ENCODE measurements at regions not wholly inside any gene's neighbourhood (a gene's known extent, or its start where the extent isn't known, plus 50 kb on each side); places are given as distances from the start of the nearest gene placed in this dataset.
"Not testable (repeated sequence)": the region's sequence is repeated elsewhere in the genome, so short reads cannot be mapped to it uniquely, and the experiment has no call there.

DNA sequence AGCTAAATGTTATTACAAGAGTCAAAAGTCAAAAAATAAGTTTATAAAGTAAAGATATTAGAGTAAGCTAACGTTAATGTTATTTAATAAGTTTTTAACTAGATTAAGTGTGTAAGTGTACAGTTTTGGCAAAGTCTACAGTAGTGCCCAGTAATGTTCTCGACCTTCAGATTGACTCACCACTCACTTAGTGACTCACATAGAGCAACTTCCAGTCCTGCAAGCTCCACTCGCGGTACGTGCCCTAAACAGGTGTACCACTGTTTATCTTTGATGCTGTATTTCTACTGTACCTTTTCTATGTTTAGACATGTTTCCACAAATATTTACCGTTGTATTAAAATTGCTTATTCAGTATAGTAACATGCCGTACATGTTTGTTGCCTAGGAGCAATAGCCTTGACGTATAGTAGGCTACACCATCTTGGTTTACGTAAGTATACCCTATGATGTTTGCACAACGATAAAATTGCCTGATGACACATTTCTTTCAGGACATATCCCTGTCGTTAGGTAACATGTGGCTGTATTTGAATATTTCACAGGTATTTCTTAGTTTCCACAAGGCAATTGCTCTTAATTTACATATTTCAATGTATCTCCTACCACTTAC lies 1641.9 kb upstream of the PIK3C3 start:
- DNase-seq: no peak
- Histone ChIP-seq H3K4me3 (ENCODE audit: insufficient read depth, low read depth, low read length, poor library complexity, severe bottlenecking) (no peak overlapping the region), H3K9me3 (ENCODE audit: control insufficient read depth, low read length) (no peaks in the 10 kb centered on the region), H3K27ac (ENCODE audit: insufficient read depth, low read length, poor library complexity, severe bottlenecking) (no peak overlapping the region), H3K4me1 (ENCODE audit: control insufficient read depth, insufficient read depth, low read length, poor library complexity, severe bottlenecking) (no peaks in the 10 kb centered on the region), H3K36me3 (ENCODE audit: control insufficient read depth, insufficient read depth, low read length) (no peaks in the 10 kb centered on the region), H3K27me3 (replicated peaks; ENCODE audit: control insufficient read depth, insufficient read depth, low read length, poor library complexity, severe bottlenecking) (no peaks in the 10 kb centered on the region)

DNA sequence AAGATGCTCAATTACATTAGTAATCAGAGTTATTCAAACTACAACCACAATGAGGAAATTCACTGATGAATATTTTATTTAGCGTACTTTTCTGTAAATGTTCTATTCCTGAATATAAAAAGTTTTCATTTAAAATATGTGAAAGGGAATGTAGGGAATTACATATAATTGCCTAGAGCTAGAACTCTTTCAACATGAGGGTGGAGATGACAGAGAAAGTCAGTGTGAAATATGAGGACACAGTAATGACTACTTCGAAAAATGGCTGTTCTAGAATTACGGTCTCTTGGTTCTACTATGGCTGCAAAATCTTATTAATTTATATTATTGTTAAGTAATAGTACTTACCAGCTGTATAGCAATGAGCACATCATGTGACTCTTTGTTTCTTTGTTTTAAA lies 1647.4 kb upstream of the PIK3C3 start:
- H3K36me3 ChIP-seq (ENCODE audit: control insufficient read depth, insufficient read depth, low read length): no peaks in the 10 kb centered on the region
- H3K27me3 ChIP-seq (replicated peaks; ENCODE audit: control insufficient read depth, insufficient read depth, low read length, poor library complexity, severe bottlenecking): no peaks in the 10 kb centered on the region
- no peak overlapping the region for H3K4me3 ChIP-seq (ENCODE audit: insufficient read depth, low read depth, low read length, poor library complexity, severe bottlenecking)
- no peak overlapping the region for H3K27ac ChIP-seq (ENCODE audit: insufficient read depth, low read length, poor library complexity, severe bottlenecking)
- H3K9me3 ChIP-seq (ENCODE audit: control insufficient read depth, low read length): no peaks in the 10 kb centered on the region
- no peaks in the 10 kb centered on the region for H3K4me1 ChIP-seq (ENCODE audit: control insufficient read depth, insufficient read depth, low read length, poor library complexity, severe bottlenecking)
- no peak for DNase-seq

DNA sequence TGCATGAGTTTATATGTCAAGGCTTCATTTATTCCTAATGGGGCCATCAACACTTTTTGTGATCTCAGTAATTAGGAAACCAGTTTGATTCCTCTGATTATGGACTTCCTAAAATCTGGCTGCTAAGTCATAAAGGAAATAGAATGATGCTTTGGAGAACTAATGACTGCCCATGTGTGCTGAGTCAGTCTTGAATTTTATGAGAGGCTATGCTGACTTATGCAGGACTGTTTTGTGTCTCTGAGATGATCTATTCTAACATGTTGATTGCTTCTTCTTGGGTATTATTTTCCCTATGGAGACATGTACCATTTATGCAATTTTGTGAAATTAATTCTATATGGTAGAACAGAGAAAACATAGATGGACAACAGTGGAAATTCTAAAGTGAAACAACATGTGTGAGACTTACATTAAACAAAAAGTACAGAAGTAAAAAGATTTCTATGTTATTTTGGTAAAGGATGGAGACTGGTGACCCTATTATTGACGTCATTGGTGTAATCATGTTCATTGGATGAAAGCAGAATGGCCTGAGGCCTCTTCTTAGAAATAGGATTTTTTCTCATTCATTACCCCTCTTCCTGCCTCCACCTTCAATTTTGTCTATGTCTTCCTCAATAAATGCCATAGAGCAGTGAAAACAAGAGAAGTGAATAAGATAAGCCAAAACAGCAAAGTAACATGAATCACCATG lies 1658.2 kb upstream of the PIK3C3 start:
- H3K4me1 ChIP-seq (ENCODE audit: control insufficient read depth, insufficient read depth, low read length, poor library complexity, severe bottlenecking): no peaks in the 10 kb centered on the region
- H3K36me3 ChIP-seq (ENCODE audit: control insufficient read depth, insufficient read depth, low read length): no peaks in the 10 kb centered on the region
- no peaks in the 10 kb centered on the region for H3K27me3 ChIP-seq (replicated peaks; ENCODE audit: control insufficient read depth, insufficient read depth, low read length, poor library complexity, severe bottlenecking)
- no peak for DNase-seq
- no peak overlapping the region for H3K4me3 ChIP-seq (ENCODE audit: insufficient read depth, low read depth, low read length, poor library complexity, severe bottlenecking)
- H3K27ac ChIP-seq (ENCODE audit: insufficient read depth, low read length, poor library complexity, severe bottlenecking): no peak overlapping the region
- H3K9me3 ChIP-seq (ENCODE audit: control insufficient read depth, low read length): no peaks in the 10 kb centered on the region

DNA sequence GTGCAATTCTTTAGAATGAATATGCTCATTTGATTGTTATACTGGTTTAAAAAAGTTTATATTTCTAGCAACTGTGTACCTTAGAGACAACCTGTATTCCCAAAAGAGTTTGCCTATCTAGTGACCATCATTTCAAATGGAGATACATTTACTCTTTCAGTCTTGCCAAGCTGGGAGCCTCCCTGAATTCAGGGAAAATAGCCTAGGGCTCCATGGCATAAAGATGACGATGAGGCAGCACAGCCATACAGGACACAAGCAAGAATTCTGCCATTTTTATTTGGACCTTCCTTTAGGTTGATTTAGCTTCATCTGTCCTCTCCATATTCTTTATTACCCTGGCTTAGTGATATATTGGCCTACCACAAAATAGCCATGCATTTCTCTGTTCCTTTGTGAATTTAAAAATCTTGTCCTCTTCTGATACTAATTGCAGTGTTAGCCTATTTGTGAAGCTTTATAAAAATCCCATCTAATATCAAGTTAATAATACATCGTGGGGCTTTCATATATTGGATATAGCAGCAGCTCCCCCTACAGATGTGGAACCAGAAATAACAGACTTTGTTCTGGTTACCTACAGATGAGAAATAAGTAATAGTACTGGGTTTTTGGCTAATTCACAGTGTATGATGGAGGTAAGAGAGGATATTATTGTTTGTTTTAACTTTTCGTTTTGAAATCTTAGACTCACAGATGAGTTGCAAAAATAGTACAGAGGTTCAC lies 1661.9 kb upstream of the PIK3C3 start:
- no peak for DNase-seq
- H3K36me3 ChIP-seq (ENCODE audit: control insufficient read depth, insufficient read depth, low read length): no peaks in the 10 kb centered on the region
- H3K4me1 ChIP-seq (ENCODE audit: control insufficient read depth, insufficient read depth, low read length, poor library complexity, severe bottlenecking): no peaks in the 10 kb centered on the region
- H3K4me3 ChIP-seq (ENCODE audit: insufficient read depth, low read depth, low read length, poor library complexity, severe bottlenecking): no peak overlapping the region
- no peaks in the 10 kb centered on the region for H3K9me3 ChIP-seq (ENCODE audit: control insufficient read depth, low read length)
- no peak overlapping the region for H3K27ac ChIP-seq (ENCODE audit: insufficient read depth, low read length, poor library complexity, severe bottlenecking)
- no peaks in the 10 kb centered on the region for H3K27me3 ChIP-seq (replicated peaks; ENCODE audit: control insufficient read depth, insufficient read depth, low read length, poor library complexity, severe bottlenecking)

DNA sequence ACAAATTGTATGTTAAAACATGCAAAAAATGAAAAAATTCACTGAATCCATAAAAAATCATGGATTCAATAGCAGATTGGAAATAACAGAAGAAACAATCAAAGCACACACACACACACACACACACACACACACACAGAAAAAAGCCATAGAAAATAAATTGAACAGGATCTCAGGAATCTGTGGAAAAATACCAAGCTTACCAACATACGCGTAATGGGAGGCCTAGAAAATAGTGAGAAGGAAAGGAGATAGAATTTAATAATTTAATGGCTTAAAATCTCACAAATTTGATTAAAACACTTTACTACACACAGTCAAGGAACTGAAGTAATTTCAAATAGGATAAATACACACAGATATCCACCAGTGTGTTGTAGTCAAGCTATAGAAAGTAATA lies 1671.5 kb upstream of the PIK3C3 start:
- Histone ChIP-seq H3K27ac (ENCODE audit: insufficient read depth, low read length, poor library complexity, severe bottlenecking) (no peak overlapping the region), H3K27me3 (replicated peaks; ENCODE audit: control insufficient read depth, insufficient read depth, low read length, poor library complexity, severe bottlenecking) (no peaks in the 10 kb centered on the region), H3K4me3 (ENCODE audit: insufficient read depth, low read depth, low read length, poor library complexity, severe bottlenecking) (no peak overlapping the region), H3K4me1 (ENCODE audit: control insufficient read depth, insufficient read depth, low read length, poor library complexity, severe bottlenecking) (no peaks in the 10 kb centered on the region), H3K9me3 (ENCODE audit: control insufficient read depth, low read length) (no peaks in the 10 kb centered on the region), H3K36me3 (ENCODE audit: control insufficient read depth, insufficient read depth, low read length) (no peaks in the 10 kb centered on the region)
- no peak for DNase-seq

DNA sequence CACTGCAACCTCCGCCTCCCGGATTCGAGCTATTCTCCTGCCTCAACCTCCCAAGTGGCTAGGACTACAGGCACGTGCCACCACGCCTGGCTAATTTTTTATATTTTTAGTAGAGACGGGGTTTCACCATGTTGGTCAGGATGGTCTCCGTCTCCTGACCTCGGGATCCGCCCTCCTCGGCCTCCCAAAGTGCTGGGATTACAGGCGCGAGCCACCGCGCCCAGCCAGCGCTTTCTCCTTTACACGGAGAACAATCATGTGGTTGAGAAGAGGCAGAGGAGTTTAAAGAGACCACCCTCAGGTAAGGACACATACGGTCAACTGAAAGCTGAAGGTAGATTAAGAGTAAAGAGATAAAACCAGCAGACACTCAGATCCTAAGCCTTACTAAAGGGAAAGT lies 1673.7 kb upstream of the PIK3C3 start:
- not testable (repeated sequence) for DNase-seq; H3K27me3 ChIP-seq (replicated peaks; ENCODE audit: control insufficient read depth, insufficient read depth, low read length, poor library complexity, severe bottlenecking); H3K4me3 ChIP-seq (ENCODE audit: insufficient read depth, low read depth, low read length, poor library complexity, severe bottlenecking)

DNA sequence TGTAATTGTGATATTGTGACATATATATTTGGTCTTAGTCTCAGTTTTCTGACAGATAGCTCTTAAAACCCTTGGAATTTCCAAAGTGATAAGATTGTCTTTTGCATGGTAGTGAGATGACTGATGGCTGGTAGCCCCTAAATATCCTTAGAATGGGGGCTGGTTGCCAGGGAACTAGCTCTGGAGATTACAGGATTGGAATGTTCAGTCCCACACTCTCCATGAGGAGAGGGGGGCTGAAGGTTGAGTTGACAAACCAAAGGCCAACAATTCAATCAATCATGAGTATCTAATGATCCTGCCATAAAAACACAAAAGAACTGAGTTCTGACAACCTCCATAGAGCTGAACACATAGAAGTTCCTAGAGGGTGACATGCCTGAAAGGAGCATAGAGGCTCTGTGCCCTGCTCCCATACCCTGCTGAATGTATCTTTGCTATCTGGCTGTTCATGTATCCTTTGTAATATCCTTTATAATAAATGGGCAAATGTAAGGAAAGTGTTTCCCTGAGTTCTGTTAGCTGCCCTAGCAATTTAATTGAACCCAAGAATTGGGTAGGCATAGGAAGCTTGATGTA lies 1680.3 kb upstream of the PIK3C3 start:
- H3K4me3 ChIP-seq (ENCODE audit: insufficient read depth, low read depth, low read length, poor library complexity, severe bottlenecking): no peak overlapping the region
- H3K4me1 ChIP-seq (ENCODE audit: control insufficient read depth, insufficient read depth, low read length, poor library complexity, severe bottlenecking): no peaks in the 10 kb centered on the region
- H3K36me3 ChIP-seq (ENCODE audit: control insufficient read depth, insufficient read depth, low read length): no peaks in the 10 kb centered on the region
- no peak overlapping the region for H3K27ac ChIP-seq (ENCODE audit: insufficient read depth, low read length, poor library complexity, severe bottlenecking)
- H3K9me3 ChIP-seq (ENCODE audit: control insufficient read depth, low read length): no peaks in the 10 kb centered on the region
- H3K27me3 ChIP-seq (replicated peaks; ENCODE audit: control insufficient read depth, insufficient read depth, low read length, poor library complexity, severe bottlenecking): no peaks in the 10 kb centered on the region
- no peak for DNase-seq

More for the DNA sequence above, 1673.7 kb upstream of the PIK3C3 start:
- H3K4me1 ChIP-seq (ENCODE audit: control insufficient read depth, insufficient read depth, low read length, poor library complexity, severe bottlenecking); H3K27ac ChIP-seq (ENCODE audit: insufficient read depth, low read length, poor library complexity, severe bottlenecking); H3K9me3 ChIP-seq (ENCODE audit: control insufficient read depth, low read length); H3K36me3 ChIP-seq (ENCODE audit: control insufficient read depth, insufficient read depth, low read length): not testable (repeated sequence)

DNA sequence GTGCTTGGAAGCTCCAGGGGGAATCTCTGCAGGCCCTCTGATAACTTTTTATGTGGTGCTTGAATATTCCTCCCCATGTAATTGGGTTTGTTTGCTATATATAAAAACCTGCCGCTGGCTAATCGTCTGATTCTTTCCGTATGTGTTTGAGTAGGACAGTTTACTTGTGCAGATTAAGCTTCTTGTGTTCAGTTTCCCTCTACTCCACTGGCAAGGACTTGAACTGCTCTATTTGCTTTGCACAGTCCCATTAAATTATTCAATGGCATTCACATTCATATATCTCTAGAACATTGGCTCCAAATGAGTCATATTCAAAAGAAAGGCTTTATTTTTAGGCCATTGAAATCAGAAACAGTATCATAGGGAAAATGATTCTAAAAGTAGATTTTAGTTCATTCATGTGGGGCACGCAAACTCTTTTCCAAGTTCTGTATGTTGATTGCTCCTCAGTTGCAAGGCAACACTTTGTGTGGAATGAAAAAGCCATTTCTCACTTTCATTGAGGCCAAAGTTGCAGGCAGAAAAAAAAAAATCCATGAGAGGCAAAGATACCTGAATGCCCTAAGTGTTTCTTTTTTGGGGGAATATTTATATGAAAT lies 1682.3 kb upstream of the PIK3C3 start:
- no peak overlapping the region for H3K27ac ChIP-seq (ENCODE audit: insufficient read depth, low read length, poor library complexity, severe bottlenecking)
- DNase-seq: no peak
- H3K36me3 ChIP-seq (ENCODE audit: control insufficient read depth, insufficient read depth, low read length): no peaks in the 10 kb centered on the region
- no peak overlapping the region for H3K4me3 ChIP-seq (ENCODE audit: insufficient read depth, low read depth, low read length, poor library complexity, severe bottlenecking)
- no peaks in the 10 kb centered on the region for H3K4me1 ChIP-seq (ENCODE audit: control insufficient read depth, insufficient read depth, low read length, poor library complexity, severe bottlenecking)
- H3K9me3 ChIP-seq (ENCODE audit: control insufficient read depth, low read length): no peaks in the 10 kb centered on the region
- H3K27me3 ChIP-seq (replicated peaks; ENCODE audit: control insufficient read depth, insufficient read depth, low read length, poor library complexity, severe bottlenecking): no peaks in the 10 kb centered on the region

DNA sequence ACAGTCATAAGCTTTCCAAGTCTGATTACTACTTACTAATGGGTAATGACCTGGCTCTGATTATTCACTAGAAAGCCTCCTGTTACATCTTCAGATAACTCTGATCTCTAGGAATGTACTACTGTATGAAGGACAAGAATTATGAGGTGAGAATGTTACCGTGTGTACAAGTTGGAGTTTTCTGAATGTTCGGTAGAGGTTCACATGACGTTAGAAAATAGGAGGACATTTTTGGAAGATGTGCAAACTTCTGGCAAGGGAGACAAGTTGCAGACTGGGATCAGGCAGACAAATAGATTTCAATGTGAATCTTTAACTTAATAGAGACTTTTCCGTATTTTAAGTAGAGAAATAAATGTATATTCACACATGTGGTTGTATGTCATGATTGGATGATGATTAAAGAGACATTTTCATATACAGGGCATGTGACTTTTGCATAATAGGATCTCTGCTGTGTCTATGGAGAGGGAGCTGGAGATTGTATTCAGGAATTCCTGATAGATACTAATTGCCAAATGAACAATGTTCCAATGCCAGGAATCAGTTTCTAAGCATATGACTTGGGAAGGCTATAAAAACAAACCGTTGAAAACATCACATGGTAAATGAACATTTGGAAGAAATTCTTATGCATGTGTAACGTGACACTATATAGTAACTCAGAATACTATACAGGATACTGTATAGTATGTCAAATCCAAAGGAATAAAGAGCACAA lies 1695.8 kb upstream of the PIK3C3 start:
- H3K4me3 ChIP-seq (ENCODE audit: insufficient read depth, low read depth, low read length, poor library complexity, severe bottlenecking): no peak overlapping the region
- H3K36me3 ChIP-seq (ENCODE audit: control insufficient read depth, insufficient read depth, low read length): no peaks in the 10 kb centered on the region
- no peak for DNase-seq

More for the DNA sequence above, 1695.8 kb upstream of the PIK3C3 start:
- Histone ChIP-seq H3K4me1 (ENCODE audit: control insufficient read depth, insufficient read depth, low read length, poor library complexity, severe bottlenecking) (no peaks in the 10 kb centered on the region), H3K27me3 (replicated peaks; ENCODE audit: control insufficient read depth, insufficient read depth, low read length, poor library complexity, severe bottlenecking) (no peaks in the 10 kb centered on the region), H3K9me3 (ENCODE audit: control insufficient read depth, low read length) (no peaks in the 10 kb centered on the region), H3K27ac (ENCODE audit: insufficient read depth, low read length, poor library complexity, severe bottlenecking) (no peak overlapping the region)

All from effector memory CD4-positive, alpha-beta T cell (primary cell).